ENCODE measurements at regions not wholly inside any gene's neighbourhood (a gene's known extent, or its start where the extent isn't known, plus 50 kb on each side); places are given as distances from the start of the nearest gene placed in this dataset.

GRCh38 chr9:20112205-20112783 is 323.5 kb upstream of the SLC24A2 start:
- no peaks in the 10 kb centered on the region for H3K9me3 ChIP-seq
- DNase-seq (no peak), ATAC-seq (no peak)
- no peak overlapping the region for H3K4me3 ChIP-seq
- no peaks in the 10 kb centered on the region for H3K4me1 ChIP-seq
- intact Hi-C loops (cut with DNase I) = no loop called here
- no peak for TF ChIP-seq CTCF (IDR thresholded peaks at IDR 0.05)
- no peaks in the 10 kb centered on the region for H3K27me3 ChIP-seq (ENCODE audit: low read depth)
- H3K36me3 ChIP-seq = no peaks in the 10 kb centered on the region
- no peak overlapping the region for H3K27ac ChIP-seq

- no peaks in the 10 kb centered on the region for H3K27me3 ChIP-seq (ENCODE audit: low read depth)
- H3K36me3 ChIP-seq = no peaks in the 10 kb centered on the region
- no peak for TF ChIP-seq CTCF (IDR thresholded peaks at IDR 0.05)
- intact Hi-C loops (cut with DNase I) = no loop called here
- no peak for ATAC-seq
- no peak overlapping the region for H3K4me3 ChIP-seq
- no peaks in the 10 kb centered on the region for H3K4me1 ChIP-seq
- H3K9me3 ChIP-seq = no peaks in the 10 kb centered on the region
- DNase-seq = no peak
- no peak overlapping the region for H3K27ac ChIP-seq
These were observed 322.5 kb upstream of the SLC24A2 start for GRCh38 chr9:20111173-20111843.

- Histone ChIP-seq H3K4me3 (no peak overlapping the region), H3K27ac (no peak overlapping the region), H3K27me3 (ENCODE audit: low read depth) (no peaks in the 10 kb centered on the region), H3K4me1 (no peaks in the 10 kb centered on the region), H3K36me3 (no peaks in the 10 kb centered on the region), H3K9me3 (no peaks in the 10 kb centered on the region)
- no peak for TF ChIP-seq CTCF (IDR thresholded peaks at IDR 0.05)
- ATAC-seq (no peak), DNase-seq (no peak)
- intact Hi-C loops (cut with DNase I) = no loop called here
These were observed 306.7 kb upstream of the SLC24A2 start for GRCh38 chr9:20095430-20096092.

GRCh38 chr9:20092561-20092960 is 303.7 kb upstream of the SLC24A2 start:
- Histone ChIP-seq H3K9me3 (no peaks in the 10 kb centered on the region), H3K36me3 (no peaks in the 10 kb centered on the region), H3K27ac (no peak overlapping the region), H3K4me3 (no peak overlapping the region), H3K4me1 (no peaks in the 10 kb centered on the region), H3K27me3 (ENCODE audit: low read depth) (peaks cover 12% of the 10 kb centered on the region)
- ATAC-seq (no peak), DNase-seq (no peak)
- no peak for TF ChIP-seq CTCF (IDR thresholded peaks at IDR 0.05)
- intact Hi-C loops (cut with DNase I) = no loop called here

- no peak for ATAC-seq
- Histone ChIP-seq H3K27me3 (ENCODE audit: low read depth) (peaks cover 16% of the 10 kb centered on the region), H3K27ac (no peak overlapping the region), H3K4me3 (no peak overlapping the region), H3K4me1 (no peaks in the 10 kb centered on the region), H3K36me3 (no peaks in the 10 kb centered on the region), H3K9me3 (no peaks in the 10 kb centered on the region)
- DNase-seq = no peak
- intact Hi-C loops (cut with DNase I) = no loop called here
- TF ChIP-seq CTCF (IDR thresholded peaks at IDR 0.05) = no peak
These were observed 298.6 kb upstream of the SLC24A2 start for GRCh38 chr9:20087481-20087880.
